HTR-8/SVneo (cell line): ENCODE measurements at regions not wholly inside any gene's neighbourhood (a gene's known extent, or its start where the extent isn't known, plus 50 kb on each side); places are given as distances from the start of the nearest gene placed in this dataset.
"Not testable (repeated sequence)": the region's sequence is repeated elsewhere in the genome, so short reads cannot be mapped to it uniquely, and the experiment has no call there.

ENCODE experiments used
- DNase-seq: peaks from one replicate; pipeline ENCODE4 v3.0.0; 2011; ENCODE audit warnings: low spot score, mixed read lengths; ENCODE audit not compliant: insufficient read length
- FAIRE-seq: peaks from 2 replicates; lab custom pipeline; 2011; peaks lifted over from hg19 to GRCh38; lab: Jason Lieb, UNC

DNA sequence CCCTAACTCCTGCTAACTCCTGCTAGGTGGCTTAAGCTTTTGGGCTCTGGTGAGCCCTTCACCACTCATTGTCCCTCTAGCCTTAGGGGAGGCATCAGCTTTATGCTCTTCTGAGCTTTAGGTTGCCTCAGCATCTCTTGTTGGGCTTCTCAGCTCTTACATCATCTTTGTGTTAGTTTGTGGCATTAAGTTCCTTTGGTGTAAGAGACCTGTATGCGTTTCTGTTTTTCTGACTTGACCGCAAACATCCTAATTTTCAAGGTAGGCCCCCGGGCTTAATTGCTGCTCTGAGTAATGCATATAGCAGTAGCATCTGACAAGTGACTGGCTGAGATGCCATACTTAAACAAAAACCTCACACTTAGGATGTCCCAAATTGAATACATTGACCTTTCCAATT lies 287.8 kb upstream of the TUT7 start:
- DNase-seq (no peak), FAIRE-seq (no peak)

DNA sequence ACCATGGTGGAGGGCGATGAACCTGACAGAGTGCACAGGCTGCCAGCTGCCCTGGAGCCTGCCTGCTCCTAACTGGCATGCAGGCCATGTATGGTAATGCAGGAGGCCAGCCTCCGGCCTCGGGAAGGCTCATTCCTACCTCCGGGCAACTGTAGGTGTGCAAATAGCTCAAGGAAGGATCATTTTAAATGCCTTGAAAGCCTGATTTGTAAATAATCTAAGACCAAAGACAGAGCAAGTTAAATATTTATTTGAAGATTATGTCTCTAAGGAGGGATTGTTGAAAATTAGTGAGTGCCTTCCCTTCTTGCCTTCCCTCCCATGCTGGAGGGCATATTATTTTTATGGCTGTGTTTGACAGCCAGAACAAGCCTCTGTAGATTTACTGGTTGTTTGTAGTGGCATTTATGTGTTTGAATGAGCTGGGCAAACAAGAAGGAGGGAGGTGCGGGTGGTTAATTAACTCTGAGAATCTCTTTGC lies 285.7 kb upstream of the TUT7 start:
- FAIRE-seq, result no peak
- DNase-seq, result no peak

DNA sequence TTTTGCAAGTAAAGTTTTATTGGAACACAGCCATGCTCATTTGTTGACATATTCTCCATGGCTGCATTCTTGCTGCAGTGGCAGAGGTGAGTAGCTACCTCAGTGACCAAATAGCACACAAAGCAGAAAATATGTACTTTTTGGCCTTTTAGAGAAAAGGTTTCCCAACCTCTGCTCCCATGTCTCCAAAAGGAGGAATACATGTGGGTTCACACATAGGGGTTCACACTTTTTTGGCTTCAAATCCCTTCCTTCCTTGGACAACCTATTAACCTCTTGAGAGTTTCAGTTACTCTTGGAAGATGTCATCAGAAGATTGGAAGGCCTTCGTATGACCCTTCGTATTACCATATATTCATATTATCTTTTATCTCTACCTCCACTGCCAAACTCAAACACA lies 285.1 kb upstream of the TUT7 start:
- DNase-seq, result no peak
- FAIRE-seq, result no peak

DNA sequence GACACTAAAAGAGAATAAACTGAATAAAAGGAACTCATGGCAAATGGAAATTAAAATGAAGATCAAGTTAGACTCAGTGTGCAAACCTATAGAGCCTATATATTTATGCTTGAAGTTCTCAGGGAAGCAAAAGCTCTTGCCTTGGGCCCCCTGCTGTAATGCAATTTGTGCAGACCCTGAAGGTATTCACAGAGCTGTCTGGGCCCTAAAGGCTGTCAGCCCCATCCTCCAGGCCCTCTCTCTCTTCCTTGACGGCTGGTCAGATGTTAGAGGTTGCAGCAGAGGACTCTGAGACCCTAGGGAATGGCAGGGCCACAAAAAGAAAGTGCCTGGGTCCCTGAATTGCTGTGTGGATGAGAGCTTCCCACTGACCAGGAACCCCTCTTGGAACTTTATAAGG lies 283.9 kb upstream of the TUT7 start:
- DNase-seq (no peak), FAIRE-seq (no peak)

DNA sequence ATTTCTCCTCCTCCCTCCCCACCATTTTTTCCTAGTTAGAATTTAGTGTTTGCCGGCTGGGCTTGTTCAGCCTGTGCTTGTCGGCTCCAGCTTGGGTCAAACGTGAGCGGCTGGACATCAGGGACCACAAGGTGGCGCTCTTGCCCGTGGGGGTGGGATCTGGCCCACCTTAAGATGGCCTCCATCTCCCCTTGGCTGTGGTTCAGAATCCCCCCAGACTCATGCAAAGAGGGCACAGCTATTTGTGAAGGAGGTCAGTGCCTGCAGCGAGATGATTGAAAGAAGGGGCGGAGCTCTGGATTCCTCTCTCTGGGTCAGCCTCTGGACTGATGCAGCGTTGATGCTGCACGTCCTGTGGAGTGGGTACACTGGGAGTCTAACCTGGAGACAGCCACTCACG lies 283.3 kb upstream of the TUT7 start:
- no peak for FAIRE-seq
- no peak for DNase-seq

DNA sequence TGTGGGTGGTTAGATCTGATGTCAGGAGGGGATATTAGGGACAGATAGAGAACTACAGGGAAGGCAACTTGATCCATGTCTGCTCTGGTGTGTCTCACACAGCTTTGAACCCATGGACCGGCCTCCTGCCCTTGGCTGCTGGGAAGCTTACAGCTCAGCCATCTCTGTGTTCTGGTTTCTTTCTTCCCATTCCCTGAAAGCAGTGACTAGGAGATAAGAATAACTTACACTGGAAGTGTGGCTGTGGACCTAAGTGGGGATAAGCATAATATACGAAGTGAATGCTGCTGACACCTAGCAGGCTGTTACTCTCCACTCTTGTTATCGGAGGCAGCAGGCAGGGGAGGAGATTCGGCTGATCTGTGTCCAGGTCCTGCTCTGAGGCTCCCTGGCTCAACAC lies 282.3 kb upstream of the TUT7 start:
- FAIRE-seq (no peak), DNase-seq (no peak)

DNA sequence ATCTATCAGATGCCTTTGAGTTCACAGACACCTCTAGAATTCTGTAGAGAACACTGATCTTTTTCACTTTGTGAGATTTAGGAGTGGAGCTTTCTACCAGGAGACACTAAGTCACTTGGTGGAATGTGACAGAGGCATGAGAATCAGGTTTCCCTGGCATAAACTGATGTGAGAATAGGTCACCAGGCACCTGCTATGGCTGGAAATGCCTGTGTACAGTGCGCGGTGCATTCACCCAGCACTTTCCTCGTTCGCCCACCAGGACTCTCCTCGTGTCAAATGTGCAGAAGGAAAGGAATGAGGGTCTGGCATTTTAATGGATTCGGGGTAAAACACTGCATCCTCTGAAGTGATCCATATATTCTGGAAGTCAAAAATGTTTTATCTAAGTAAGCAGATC lies 281.8 kb upstream of the TUT7 start:
- FAIRE-seq, result no peak
- DNase-seq, result no peak

DNA sequence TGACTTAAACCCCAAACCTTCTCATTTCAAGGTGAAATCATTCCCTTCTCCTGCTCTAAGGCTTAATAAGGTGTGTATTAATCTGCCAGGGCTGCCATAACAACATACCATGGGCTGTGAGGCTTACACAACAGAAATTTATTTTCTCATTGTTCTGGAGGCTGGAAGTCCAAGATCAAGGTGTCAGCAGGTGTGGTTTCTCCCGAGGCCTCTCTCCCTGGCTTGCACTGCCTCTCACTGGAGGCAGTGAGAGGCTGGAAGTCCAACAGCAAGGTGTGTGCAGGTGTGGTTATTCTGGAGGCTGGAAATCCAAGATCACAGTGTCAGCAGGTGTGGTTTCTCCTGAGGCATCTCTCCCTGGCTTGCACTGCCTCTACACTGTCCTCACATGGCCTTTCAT lies 280.3 kb upstream of the TUT7 start:
- no peak for FAIRE-seq
- no peak for DNase-seq

DNA sequence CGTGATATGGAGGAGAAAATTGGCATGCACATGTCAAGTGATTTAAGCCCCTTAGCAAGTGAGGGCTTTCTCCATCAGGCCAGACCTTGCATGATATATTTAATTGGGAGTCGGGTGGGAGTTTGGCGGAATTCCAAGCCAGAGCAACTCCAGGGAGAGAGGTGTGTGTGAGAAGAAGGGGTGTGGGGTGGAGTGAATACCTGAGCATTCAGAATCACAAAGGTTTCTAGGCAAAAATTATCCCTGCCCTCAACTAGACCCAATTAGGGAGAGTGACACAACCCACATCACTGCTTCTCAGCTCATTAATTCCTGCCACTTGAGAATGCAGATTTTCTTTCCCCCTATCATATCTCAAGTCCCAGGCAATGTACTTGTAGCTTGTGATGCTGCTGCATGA lies 279.7 kb upstream of the TUT7 start:
- DNase-seq, result no peak
- no peak for FAIRE-seq

DNA sequence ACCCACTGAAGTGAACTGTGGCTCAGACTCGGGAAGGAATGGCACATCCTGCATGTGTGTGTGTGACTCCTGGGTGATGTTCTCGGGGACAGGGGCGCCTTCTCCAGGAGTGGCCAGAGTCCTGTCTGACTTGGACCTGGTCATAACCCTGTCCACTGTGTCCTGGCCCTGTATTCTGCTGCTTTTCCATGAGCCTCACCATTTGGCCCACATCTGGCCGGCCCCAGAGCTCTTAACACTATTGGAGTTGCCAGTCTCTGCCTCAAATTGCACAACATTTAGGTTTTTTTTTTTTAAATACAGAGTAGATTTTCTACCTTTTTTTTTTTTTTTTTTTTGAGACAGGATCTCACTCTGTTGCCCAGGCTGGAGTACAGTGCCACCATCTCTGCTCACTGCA lies 278.3 kb upstream of the TUT7 start:
- FAIRE-seq (no peak), DNase-seq (no peak)

DNA sequence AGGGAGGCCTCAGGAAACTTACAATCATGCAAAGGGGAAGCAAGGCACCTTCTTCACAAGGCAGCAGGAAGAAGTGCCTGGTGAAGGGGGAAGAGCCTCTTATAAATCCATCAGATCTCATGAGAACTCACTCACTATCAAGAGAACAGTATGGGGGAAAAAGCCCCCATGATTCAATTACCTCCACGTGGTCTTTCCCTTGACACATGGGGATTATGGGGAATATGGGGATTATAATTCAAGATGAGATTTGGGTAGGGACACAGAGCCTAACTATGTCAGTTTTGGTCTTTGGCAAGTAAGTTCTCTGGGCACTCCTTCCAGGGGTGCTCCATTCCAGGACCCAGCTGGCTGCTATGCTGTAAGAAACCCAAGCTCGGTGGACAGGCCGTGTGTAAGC lies 275.3 kb upstream of the TUT7 start:
- no peak for FAIRE-seq
- no peak for DNase-seq

DNA sequence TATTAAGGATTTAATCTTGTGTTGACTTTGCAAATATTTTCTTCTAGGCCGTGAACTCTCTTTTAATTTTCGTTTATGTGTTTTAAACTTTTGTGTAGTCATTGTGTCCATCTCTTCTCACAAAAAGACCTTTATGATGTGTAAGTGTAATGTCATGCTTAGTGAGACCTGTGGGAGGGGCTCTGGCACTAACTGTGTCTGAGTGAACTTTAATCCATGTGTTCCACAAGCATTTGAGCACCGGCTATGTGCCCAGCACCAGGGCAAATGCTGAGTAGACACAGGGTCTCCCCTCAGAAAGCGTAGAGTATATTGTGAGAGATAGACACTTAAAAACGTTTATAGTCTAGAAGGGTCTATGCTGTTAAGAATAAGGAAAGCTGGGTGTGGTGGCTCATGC lies 272.6 kb upstream of the TUT7 start:
- no peak for DNase-seq
- FAIRE-seq, result no peak

DNA sequence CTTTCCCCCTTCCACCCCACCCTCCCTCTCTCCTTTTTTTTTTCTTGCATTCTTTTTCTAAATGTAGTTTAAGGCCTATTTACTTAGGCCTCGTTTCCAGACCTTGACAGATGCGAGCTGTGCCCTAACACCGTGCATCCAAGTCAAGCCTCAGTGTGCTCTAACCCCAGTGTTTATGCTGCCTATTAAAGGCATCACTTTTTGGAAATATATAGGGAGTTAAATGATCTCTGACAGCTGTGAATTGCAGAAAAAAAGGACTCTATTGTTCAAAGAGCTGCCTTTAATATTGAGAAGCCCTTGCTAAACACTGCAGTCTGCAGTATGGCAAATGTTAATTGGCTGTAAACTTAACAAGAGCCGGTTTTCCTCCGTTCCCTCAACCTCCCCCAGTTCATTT lies 270.4 kb upstream of the TUT7 start:
- no peak for FAIRE-seq
- DNase-seq, result no peak

DNA sequence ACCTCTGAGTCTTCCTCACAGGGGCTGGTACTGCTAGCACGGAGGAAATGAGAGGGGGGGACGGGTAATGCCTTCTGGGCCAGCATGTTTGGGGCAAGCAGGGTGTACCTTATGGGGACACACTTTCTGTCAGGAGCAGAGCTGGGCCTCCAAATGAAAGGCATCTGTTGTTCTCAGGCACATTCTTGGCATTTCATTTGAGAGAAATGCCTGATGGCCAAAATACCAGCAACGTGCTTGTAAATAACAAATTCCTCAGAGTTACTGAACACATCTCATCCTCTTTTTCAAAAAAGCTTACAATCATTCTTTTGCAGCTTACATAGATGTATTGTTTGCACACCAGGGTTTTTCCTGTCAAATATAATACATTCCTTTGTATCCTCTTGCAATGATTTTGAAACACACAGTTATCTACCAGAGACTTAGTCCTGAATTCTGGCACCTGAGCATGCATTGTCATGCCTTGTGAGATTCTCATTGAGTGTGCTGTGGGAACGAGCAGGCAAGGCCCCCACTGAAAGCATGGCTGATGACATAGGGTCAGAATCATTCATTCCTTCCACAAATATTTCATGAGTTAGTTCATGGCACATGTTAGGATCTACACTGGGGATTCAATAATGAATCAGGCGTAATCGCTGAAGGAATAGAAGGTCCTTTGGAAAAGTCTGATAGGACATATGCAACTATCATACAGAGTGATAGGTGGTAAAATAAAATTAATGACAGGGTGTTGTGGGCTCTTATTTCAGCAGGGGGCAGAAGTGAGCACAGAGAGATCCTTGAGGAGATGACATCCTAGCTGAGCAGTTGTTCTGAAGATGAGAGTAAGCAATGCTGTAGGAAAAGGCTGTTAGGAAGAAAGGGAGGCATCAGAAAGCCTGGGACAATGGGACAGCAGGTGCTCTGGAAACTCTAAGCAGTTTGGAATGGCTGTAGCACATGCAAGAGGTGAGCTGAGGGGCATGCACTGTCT lies 260.9 kb upstream of the TUT7 start:
- no peak for FAIRE-seq
- DNase-seq, result no peak

DNA sequence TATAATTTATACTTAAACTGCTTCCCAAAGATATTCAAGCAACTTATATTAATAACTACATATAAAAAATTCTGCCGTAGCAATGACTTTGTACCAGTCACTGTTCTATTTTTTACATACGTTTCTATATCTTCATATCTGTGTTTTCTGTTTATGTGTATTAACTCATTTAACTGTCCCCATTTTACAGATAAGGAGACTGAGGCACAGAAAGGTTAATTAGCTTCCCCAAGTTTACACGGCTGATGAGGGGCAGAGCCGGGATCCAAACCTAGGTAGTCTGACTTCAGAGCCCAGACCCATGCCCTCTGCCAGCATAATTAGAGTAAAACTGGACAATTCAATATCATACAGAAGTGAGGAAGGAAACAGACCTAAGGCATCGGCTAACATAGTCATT lies 259.7 kb upstream of the TUT7 start:
- no peak for FAIRE-seq
- no peak for DNase-seq

DNA sequence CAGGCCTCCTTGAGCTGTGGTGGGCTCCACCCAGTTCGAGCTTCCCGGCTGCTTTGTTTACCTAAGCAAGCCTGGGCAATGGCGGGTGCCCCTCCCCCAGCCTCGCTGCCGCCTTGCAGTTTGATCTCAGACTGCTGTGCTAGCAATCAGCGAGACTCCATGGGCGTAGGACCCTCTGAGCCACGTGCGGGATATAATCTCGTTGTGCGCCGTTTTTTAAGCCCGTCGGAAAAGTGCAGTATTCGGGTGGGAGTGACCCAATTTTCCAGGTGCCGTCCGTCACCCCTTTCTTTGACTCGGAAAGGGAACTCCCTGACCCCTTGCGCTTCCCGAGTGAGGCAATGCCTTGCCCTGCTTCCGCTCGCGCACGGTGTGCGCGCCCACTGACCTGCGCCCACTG lies 257.3 kb upstream of the TUT7 start:
- FAIRE-seq, DNase-seq: not testable (repeated sequence)

DNA sequence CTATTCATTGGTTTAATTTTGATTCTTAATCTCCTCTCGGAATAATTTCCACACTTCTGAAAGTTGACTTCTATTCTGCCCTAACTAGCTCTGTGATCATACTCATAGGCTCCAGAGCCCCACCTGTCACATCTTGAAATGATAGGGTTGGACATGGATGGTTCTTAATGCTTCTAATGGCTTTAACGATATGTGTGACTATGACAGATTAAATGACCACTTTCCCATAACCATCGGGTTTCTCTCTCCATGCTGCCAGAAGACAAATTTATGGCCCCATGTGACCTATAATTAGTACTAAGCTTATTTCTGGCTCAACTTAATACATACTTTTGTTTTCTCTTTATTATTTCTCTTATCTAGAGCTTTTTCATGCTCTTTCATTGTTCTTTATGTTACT lies 251.1 kb upstream of the TUT7 start:
- DNase-seq, result no peak
- no peak for FAIRE-seq

DNA sequence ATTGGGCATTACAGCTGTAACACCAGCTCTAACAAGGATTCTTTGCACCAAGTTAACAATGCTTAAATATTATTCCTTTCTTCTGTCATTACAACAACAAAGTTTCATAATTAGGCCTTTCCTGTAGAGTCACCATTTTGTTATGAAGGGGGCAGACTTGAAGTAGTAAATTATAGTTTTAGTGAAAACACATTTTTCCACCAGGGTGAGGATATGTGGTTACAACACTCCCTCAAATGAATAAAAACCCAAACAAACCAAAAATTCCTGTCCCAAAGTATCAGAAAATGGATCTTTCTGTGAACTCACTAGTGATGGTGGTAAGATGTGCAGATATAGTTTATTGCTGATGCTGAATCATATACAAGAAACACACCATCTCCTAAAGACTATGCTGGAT lies 250.5 kb upstream of the TUT7 start:
- DNase-seq (no peak), FAIRE-seq (no peak)

DNA sequence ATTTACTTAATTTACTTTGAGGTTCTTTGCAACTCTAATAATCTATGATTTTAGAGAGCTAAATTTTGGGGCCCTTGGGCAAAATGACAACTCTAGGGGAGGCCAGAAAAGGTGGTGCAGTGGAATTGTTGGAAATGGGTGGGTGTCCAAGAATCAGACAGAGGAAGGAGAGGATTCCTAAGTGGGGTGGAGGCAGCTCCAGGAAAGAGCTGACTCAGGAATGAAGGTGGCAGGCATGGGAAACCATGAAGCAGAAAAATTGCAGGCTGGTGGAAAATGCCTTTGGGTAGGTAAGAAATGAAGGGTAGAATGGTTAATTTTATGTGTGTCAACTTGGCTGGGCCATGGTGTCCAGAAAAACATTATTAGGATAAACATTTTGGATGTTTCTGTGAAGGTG lies 248.5 kb upstream of the TUT7 start:
- FAIRE-seq, result no peak

DNA sequence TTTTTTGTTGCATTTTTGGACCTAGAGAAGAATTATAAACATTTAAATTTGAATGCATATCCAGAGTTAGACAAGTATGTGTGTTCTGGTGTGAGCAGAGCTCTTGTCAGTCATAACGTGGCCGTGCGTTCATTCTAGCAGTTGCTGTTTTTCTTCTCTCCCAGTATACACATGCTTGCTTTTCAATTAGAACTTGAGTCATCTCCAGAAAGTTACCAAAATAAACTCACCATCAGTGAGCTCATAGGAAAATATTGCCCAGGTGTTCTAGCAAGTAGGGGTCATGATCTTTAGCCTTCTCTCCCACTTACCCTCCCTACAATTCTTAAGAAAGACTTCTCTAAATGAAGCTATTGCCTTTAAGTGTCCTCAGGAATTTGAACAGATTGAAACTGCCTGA lies 247.5 kb upstream of the TUT7 start:
- no peak for DNase-seq
- FAIRE-seq, result no peak

More for the DNA sequence above, 248.5 kb upstream of the TUT7 start:
- no peak for DNase-seq

DNA sequence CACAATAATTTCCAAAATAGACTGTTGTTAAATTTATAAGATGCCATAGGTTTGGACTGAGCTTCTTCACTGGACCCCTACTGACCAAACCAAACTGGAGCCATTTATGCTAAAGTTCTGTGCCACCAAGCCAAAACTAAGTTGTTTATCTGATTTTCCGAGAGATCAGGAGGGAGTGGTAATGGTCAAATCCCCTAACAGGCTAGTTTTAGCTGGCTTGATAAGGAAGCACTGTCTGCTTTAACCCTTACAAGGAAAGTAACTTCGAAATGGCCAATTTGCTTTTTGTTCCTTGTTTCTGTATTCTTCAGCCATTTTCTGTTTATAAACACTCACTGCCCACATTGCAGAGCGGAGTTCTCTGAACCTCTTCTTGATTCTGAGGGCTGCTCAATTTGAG lies 246.8 kb upstream of the TUT7 start:
- DNase-seq, result no peak

DNA sequence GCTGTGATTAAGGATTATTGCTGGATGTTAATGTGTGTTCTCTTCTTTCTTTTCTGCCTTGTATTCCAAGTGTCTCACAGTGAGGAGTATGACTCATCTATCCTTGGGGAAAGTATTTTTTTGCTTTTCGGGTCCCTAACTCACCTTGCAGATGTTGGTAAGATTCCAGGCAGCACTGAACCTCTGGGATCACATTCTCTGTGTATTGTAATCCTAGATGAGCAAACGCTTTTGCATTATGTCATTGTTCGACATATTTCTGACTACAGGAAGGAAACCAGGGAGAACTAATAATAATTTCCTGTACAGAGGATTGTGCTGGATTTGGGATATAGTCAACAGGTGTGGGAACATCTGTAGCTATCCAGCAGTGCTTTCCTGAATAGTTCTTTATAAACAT lies 246.1 kb upstream of the TUT7 start:
- no peak for FAIRE-seq
- no peak for DNase-seq

More for the DNA sequence above, 246.8 kb upstream of the TUT7 start:
- no peak for FAIRE-seq
